Renal pelvis (tissue), 1 donor: ENCODE measurements at regions not wholly inside any gene's neighbourhood (a gene's known extent, or its start where the extent isn't known, plus 50 kb on each side); places are given as distances from the start of the nearest gene placed in this dataset.
"Not testable (repeated sequence)": the region's sequence is repeated elsewhere in the genome, so short reads cannot be mapped to it uniquely, and the experiment has no call there.

Experiments used
- DNase-seq: peaks from one replicate; pipeline ENCODE4 v3.0.0-alpha.2; 2013

DNA sequence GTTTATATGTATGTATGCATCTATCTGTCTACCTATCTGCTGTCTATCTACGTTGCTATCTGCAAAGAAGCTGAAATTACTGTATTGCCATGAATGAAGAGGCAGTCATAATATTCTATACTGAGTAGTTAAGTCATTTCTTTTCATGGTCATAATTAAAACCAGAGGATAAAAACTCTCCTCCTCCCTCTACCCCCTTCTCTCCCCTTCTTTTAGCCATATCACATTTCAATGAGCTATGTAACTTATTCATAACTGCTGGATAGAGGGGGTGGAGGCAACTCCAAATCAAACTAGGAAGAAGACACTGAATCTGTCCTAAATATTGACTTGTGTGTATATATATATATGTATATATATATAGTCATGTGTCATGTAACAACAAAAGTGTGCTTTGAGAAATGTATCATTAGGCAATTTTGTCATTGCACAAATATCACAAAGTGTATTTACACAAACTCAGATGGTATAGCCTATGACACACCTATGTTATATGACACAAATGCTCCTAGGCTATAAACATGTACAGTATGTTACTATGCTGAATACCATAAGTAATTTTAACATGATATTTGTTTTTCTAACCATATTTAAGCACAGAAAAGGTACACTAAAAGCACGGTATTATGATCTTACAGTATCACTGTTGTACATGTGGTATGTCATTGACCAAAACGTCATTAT is 229.7 kb upstream of the KCNMB2 start:
- no peak for DNase-seq

GRCh38 chr3:178308771-178309170 is 227.5 kb upstream of the KCNMB2 start:
- no peak for DNase-seq

- no peak for DNase-seq
These were observed 225.3 kb upstream of the KCNMB2 start for GRCh38 chr3:178310949-178311348.

- DNase-seq, result no peak
These were observed 222.5 kb upstream of the KCNMB2 start for GRCh38 chr3:178313716-178314115.

DNA sequence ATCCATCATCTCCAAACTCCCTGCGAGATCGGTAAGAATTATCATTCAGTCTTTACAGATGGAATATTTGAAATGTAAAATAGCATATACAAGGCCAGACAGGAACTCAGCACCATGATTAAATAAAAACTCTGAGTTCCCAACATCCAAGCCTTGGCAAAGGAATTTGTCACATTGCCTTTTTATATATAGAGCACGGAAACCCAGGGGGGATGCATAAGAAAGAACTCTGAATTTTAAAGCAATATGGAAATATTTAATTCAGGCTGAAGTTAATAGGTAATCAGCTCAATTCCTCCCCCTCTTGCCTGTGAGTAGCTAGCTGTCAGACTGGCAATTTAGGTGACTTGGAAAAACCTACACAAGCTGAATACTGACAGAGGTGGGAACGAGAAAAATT is 217.9 kb upstream of the KCNMB2 start:
- no peak for DNase-seq

DNA sequence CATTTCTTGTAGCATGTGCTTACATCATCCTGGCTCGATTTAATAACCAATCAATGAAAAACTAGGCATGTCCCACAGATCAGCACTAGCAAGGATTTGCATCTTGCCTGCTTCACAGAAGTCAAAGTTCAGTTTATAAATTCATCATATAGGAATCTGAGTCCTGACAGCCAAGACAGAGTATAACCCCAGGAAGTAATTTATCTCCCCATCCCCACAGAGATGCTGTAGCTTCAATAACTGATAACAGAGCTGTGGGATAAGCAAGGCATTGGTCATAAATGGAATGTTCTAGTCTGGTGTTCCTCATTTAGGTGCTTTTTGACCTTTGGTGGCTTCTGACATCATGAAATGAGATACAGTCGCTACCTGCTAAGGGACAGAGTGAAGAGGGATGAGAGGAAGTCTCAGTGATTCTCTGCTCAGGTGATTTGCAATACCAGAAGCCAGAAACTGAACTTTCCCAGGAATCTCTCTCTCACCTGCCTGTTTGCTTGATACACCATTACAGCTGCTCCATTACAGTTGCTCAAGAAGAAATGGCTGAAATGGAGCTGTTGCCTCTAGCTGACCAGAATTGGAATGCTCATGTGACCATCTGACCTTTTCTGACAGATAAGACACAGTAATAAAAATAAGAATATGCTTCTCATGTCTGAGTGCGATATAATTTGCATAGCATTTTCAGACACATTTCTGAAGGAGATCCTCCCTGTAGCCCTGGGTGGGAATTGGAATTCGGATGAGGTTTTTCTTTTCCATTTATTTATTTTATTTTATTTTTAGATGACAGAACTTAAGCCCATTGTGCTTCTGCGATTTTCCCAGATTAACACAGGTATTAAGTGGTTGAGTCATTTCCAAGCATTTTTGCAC is 217.1 kb upstream of the KCNMB2 start:
- no peak for DNase-seq

DNA sequence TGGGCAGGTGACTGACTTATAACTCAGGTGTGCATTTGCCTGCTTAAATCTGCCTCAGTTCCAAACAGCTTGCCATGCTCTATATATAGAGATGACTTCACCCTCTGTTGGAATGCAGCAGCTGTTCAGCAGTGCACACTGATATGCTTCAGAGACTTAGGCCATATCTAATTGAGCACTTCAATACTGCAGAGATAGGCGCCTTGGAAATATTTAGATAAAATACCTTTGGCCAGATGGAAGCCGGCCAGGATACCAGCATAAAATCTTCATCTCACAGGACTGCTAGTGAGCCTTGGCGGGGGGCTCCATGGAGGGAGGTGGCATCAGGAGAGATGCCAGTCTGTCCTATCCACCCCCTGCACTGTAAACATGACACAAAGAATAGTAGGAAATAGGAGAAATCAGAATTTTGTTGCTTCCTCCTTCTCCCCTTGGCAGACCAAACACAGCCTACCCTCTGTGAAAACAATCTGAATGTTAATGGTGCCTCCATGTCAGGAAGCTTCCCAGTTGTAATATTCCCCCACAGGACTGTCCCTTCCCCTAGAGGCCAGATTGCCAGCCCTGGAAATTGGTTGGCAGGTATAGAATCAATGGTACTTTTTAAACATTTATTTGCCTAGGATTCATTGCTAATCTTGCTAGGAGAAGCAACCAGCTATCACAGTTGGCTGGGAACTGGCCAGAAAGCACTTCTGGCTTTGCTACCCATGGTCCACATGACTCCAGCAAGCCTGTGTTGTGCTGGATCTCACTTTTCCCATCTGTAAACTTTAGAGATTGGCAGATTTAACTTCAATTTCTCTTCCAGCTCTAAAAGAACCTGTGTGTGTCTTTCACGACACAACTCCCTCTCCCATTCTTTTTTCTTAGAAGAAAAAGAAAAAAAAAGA is 215.5 kb upstream of the KCNMB2 start:
- peak; percentile 83 for DNase-seq

DNA sequence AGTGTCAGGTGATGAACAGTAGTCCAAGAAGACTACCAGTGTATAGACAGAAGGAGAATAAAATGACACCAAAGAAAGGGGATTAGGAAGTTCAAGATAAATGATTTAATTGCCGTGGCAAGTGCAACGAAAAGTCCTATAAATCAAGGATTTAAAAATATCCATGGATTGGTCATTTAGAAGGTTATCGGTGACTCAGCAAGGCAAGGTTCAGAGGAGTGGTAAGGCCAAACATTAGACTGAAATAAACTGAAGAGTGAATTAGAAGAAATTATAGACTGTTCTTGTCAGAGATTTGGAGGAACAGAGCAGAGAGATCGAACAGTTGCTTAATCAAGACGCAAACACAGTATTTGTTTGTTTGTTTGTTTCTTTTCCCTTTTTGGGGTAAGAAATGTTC is 211.9 kb upstream of the KCNMB2 start:
- no peak for DNase-seq

DNA sequence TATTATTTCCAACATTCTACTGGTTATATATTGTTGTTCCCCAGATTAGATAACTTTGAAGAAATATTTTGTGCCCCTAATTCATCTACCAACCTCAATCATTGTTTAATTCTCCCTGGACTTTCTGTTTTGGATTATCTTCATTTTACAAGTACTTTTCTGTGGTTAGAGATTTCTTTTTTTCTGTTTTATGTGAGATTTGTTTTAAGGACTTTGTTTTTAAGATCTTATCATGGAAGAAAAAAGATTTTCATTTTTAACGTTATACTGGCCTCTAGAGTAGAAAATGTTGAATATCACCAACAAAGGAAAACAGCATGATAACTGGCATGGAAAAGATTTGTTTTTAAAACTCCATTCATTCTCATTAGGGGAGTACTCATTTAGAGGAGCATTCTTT is 210.9 kb upstream of the KCNMB2 start:
- DNase-seq, result peak; percentile 54

DNA sequence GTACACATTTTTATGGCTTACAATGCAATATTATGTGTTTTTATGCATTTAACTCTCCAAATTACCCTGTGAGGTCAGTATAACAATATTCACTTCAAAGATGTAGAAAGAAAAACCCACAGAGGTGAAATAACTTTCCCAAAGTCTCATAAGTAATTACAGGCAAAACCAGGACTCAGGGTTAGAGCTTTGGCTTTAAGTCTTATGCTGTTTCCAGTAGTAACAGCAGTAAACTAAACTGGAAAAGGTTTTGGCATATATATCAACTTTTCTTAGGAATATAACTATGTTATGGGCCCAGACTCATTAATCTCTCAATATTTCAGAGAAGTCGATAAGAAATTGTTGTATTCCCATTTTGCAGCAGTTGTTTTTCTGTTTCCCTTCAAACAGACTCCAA is 206.3 kb upstream of the KCNMB2 start:
- no peak for DNase-seq

DNA sequence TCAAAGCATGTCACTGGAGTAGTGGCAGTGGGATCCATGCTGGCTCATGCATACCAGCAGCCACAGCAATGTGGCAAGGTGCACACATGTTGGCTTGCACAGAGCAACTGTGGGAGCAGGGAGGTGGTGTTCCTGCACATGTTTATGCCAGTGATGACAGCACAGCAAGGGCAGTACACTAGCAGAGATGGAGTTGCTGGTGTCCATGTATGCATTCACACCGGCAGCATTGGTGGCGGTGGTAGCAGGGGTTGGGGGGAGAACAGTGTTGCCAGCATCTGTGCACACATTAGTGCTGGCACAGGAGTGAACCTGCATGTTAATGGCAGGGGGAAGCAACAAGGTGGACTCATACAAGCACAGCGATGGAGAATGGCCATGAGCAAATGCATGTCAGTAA is 202.0 kb upstream of the KCNMB2 start:
- DNase-seq, result no peak

DNA sequence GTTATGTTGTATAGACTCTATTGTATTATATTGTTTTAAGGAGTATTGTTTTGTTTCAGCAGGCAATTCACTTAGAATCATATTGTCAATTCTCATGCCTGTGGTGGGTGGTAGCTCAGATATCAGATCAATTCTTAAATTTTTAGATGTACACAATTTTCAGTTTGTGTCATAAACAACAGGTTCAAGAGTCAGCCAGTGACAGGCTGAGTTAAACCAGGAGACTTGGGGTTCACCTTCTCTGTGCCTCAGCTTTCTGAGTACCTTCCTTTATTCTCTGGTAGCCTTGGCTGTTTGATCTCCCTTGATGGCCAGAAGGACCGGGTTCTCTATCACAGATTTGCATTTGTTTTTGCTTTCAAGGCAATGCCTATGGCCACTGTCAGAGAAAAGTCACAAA is 199.9 kb upstream of the KCNMB2 start:
- no peak for DNase-seq

- no peak for DNase-seq
These were observed 195.7 kb upstream of the KCNMB2 start for GRCh38 chr3:178340506-178340905.

- no peak for DNase-seq
These were observed 194.6 kb upstream of the KCNMB2 start for GRCh38 chr3:178341636-178342035.

DNA sequence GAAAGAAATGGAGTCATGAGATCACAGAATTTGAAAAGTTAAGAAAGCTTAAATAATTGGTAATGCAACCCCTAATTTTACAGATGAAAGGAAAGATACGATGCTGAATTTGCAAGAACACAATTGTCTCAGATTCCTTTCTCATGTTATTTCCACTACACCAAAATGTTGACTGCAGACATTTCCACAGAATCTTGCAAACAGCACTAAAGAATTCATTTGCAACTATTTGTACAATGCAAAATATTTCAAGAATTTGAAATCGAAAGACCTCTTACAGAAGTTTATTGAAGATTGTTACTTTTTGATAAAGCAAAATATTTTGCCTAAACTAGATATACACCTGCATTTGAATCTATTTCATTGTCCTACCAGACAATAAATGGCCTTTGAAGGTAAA is 194.1 kb upstream of the KCNMB2 start:
- DNase-seq, result no peak

DNA sequence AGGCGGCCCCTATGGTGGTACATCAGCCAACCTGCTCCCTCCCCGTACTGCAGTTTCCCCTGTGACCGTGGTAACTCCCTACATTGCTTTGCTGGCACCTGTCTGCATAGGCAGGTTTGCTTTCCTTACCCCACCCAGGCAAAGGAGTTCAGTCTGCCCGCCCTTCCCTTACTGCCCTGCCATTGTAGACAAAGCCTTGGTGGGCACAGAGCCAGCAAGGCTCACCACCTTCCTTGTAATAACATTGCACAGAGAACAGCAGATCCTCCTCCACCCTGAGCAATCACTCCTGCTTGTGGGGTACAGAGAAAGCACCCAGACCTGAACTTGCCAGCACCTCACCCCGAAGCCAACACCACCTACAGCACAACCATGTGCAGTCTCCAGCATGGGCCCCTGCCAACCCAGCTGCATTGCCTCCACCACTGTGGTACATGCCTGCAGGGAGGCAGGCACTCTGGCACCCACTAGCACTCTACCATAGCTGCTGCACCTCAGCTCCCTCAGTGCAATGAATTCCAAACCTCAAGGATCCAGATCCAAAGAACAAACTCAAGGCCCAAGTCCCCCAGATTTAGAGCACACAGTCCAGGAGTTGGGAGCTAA is 192.7 kb upstream of the KCNMB2 start:
- no peak for DNase-seq

GRCh38 chr3:178345944-178346343 is 190.3 kb upstream of the KCNMB2 start:
- DNase-seq, result no peak

DNA sequence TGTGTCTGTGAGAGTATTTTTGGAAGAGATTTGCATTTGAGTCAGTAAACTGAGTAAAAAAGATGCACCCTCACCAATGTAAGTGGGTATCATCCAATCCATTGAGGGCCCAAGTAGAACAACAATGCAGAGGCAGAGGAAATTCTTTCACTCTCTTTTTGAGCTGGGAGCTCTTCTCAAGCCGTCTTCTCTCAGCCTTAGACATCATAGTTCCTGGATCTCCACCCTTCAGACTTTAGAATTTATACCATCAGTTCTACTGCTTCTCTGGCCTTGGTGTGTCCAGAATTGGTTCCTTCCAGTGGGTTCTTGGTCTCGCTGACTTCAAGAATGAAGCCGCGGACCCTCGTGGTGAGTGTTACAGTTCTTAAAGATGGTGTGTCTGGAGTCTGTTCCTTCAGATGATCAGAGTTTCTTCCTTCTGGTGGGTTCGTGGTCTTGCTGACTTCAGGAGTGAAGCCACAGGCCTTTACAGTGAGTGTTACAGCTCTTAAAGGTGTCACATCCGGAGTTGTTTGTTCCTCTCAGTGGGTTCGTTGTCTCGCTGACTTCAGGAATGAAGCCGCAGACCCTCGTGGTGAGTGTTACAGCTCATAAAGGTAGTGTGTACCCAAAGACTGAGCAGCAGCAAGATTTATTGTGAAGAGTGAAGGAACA is 187.5 kb upstream of the KCNMB2 start:
- not testable (repeated sequence) for DNase-seq

DNA sequence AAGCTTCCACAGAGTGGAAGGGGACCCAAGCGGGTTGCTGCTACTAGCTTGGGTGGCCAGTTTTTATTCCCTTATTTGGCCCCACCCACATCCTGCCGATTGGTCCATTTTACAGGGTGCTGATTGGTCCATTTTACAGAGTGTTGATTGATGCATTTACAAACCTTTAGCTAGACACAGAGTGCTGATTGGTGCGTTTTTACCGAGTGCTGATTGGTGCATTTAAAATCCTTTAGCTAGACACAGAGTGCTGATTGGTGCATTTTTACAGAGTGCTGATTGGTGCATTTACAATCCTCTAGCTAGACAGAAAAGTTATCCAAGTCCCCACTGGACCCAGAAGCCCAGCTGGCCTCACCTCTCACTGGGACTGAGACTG is 187.0 kb upstream of the KCNMB2 start:
- DNase-seq, result not testable (repeated sequence)

GRCh38 chr3:178350763-178351162 is 185.5 kb upstream of the KCNMB2 start:
- DNase-seq, result no peak

- DNase-seq, result peak; percentile 48
These were observed 183.8 kb upstream of the KCNMB2 start for GRCh38 chr3:178352326-178353005.
